GM21447 (cell line): ENCODE measurements at regions not wholly inside any gene's neighbourhood (a gene's known extent, or its start where the extent isn't known, plus 50 kb on each side); places are given as distances from the start of the nearest gene placed in this dataset.

ENCODE experiments used
- ATAC-seq: cut with Tn5 transposase; IDR thresholded peaks from one replicate; pipeline ENCODE4 v1.9.1; 2021; ENCODE audit not compliant: unreplicated experiment

DNA sequence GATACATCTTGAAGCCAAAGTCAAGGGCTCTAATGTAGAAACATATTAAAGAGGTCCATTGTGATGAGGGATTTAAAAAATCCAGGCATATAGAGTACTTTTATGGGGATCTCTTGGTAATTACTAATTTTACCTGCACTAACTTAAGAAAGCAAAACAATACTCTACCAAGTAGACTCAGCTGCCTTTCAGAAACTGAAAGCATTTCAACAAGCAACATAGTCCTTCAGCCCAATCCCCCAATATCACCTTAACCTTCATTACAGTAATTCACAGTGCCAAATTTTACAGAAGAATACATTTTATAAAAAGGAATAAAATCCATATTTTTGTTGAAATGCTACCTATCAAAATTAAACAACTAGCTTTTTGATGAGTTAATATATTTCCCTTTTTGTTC lies 422.9 kb downstream of the DTHD1 start:
- no peak for ATAC-seq

DNA sequence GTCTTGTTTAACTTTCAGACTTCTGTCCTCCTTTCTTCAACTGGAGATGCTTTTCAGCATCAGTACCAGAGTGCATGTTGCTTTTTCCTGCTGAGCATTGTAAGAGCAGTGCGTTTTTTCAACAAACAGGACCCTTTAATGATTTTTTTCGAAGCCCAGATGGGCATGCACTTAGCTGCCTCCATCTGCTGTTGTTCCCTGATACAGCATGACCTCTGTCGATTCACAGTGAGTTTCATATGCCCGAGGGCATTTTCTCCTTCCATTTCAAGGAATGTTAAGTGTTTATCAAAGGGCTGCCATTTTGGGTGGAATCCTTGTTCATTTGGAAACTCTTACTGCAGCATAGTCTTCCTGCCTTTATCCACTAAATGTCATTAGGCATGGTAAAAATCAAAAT lies 428.6 kb downstream of the DTHD1 start:
- ATAC-seq = no peak

DNA sequence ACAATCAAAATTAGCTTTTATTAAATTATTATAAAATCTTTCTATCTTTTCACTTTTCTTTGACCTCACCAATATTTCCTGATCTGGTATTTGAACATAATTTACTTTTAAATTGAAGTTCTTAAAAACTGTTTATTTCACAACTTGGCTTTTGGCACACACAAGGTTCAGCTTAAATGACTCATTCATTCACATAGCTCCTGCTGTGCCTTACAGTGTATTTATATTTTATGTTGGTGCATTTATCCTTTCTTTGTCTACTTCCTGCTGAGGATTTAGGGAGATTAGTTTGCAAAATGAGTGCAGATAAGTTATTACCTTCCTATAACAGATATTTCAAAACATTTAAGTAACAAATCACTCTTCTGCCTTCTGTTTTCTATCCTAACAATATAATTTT lies 430.6 kb downstream of the DTHD1 start:
- no peak for ATAC-seq

DNA sequence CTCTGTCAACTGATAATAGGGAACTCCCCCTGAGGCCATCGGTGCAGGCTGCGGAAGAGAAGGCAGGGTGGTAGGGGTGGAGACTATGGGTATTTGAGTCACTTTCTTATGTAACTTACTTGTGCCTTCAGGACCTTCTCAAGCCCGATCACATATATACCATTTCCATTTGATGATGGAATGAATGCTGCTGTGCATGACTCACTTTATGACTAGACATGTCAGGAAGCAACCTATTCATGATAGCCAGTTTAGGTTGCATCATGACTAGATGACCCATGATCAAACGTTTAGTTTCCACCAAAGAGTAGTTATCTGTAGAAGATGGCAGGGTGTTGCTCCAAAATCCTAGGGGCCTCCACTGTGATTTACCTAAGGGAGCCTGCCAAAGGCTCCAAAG lies 435.5 kb downstream of the DTHD1 start:
- no peak for ATAC-seq

DNA sequence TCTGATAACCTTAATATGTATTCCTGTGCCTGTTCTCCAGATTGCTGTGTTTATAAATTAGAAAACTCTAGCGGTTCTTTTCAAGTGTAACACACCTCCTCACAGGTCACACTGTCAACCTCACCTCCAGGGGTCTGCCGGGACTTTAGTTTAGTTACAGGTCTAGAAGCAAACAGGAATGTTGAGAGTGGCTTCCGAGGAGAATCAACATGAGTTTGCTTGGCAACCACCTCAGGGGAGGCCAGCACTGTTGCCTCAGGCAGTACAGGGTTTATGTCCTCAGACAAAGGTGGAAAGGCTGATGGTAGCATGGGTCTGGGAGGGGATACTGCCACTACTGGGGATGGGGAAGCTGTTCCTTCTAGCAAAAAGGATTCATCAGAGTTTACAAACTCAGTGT lies 438.0 kb downstream of the DTHD1 start:
- ATAC-seq = no peak

DNA sequence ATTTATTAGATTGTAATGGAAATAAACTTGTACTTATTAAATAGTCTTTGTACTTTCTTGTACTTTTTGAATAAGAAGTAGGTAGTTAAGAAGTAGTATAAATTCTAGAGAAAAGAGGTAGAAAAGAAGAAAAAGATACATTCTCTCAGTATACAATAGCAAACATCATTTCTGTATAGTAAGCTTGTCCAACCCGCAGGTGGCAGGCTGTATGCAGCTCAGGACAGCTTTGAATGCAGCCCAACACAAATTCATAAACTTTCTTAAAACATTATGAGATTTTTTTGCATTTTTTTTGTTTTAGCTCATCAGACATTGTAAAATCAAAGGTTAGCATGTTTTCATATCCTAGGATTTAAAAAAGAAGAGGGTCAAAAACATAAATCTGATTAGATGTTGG lies 441.6 kb downstream of the DTHD1 start:
- ATAC-seq = no peak

DNA sequence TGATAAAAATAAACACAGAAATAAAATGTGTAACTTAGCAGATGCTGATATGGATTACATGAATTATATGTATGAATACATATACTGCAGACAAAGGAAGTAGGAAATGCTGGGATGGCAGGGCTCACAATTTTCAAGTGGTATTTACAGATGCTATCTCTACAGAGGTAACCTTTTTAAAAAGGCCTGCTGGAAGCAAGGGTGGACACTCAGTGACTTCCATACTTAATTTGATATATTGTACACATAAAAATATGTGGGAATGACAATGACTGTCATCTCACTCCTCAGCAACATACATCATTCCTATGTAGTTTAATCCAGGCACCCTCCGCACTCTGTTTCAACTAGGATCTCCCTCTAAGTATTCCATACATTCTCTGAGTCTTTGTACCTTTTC lies 452.9 kb downstream of the DTHD1 start:
- ATAC-seq = no peak

DNA sequence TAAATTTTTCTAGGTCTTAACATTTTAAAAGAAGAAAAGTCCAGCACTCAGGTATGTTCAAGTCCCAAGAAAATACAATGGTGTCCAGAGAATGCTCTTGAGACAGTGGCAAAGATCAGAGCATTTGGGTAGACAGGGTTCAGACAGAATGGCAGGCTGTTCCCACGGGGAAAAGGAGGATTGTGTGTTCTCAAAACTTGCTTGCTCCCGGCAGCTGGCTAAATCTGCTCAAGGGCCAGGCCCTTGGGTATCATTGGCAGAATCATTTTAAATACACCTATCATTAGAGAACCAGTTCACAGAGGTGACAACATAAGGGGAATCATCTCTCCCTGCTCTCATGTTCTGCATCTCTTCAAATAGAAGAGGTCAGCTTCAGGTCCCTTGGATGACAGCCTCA lies 456.3 kb downstream of the DTHD1 start:
- ATAC-seq = no peak

DNA sequence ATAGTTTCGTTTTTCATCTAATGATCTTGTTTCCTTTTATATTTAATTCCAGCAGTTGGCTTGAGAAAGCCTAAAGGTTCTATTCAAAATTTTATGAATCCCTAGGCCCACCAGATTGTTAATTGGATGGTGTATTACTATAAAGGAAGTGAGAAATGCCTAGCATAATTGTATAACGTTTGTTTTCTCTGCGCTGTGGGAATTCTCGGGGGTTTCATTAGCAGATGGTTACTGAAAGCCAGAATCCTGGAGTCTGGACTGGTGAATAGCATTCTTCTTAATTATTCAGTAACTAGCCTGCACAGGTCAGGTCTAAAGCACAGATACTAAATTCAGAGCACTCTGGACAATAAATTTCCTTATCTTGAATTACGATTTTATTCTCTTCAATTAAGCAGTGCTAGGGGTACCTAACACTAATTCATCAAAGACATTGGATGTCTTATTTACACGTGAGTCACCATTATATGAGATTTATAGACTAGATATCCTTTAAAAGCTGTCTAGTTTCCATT lies 459.4 kb downstream of the DTHD1 start:
- ATAC-seq = no peak

DNA sequence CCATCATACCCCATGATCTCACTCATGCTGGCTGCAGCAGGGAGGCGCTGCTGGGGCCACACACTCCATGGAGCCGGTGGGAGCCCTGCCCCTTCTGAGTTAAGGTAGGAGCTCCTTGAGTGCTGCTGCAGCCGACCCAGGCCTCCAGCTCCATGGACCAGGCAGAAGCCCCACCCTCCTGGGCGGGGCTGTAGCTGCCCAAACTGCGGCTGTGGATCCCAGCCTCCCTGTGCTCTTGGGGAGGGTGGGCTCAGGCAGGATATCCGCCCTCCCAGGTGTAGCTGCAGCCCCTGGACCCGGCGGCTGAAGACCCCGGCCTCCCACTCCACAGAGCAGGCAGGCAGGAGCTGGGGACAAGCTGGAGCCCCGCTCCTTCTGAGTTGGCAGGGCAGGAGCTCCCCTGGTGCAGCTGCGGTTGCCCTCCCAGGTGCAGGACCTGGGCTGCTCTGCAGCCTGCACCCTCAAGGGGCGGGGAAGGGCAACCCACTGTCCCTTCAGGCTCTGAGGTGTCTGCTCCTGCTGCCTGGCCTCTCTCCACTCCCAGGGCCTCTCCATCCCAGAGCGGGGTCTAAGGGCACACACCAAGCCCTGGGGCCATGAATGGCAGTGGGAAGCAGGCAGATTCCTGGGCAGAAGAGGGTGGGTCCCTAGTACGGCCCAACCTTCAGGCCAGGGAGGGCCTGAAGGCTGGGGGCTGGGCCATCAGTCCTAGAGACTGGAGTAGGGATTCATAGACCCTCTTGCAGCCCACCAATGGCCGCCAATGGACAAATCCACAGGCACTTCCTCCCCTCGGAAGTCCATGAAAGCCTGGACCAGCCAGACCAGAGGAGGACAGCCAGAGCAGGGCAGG lies 466.1 kb downstream of the DTHD1 start:
- ATAC-seq = no peak

DNA sequence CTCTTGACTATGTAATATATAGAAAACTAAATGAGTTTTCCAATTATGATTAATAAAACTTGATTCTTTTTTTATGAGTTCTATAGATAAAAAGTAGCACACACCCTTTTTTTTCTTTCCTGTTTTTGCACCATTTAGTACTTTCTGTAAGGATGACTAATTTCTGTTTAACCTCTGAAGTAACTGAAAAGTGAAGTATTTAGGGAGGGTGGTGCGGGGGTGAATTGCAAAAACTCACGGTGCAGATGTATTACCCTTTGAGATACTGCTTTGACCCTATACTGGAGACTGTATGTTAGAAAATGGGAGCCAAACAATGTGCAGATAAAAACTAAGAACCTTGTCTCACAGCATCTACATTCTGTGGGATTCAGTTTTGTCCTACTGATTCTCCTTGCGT lies 471.6 kb downstream of the DTHD1 start:
- ATAC-seq = no peak

DNA sequence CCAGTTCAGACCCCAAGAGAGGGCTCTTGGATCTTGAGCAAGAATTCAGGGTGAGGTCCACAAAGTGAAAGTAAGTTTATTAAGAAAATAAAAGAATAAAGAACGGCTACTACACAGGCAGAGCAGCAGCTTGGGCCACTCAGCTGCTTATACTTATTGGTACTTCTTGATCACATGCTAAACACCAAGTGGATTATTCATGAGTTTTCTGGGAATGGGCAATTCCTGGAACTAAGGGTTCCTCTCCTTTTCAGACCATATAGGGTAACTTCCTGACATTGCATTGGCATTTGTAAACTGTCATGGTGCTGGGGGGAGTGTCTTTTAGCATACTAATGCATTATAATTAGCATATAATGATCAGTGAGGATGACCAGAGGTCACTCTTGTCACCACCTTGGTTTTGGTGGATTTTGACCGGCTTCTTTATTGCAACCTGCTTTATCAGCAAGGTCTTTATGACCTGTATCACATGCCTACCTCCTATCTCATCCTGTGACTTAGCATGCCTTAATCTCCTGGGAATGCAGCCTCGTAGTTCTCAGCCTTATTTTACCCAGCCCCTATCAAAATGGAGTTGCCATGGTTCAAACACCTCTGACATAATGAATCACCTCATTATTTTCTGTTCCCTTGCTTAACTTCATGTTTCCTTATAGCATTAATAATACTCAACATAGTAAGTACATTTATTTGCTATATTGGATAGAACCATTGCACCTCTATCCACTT lies 476.3 kb downstream of the DTHD1 start:
- ATAC-seq = no peak

DNA sequence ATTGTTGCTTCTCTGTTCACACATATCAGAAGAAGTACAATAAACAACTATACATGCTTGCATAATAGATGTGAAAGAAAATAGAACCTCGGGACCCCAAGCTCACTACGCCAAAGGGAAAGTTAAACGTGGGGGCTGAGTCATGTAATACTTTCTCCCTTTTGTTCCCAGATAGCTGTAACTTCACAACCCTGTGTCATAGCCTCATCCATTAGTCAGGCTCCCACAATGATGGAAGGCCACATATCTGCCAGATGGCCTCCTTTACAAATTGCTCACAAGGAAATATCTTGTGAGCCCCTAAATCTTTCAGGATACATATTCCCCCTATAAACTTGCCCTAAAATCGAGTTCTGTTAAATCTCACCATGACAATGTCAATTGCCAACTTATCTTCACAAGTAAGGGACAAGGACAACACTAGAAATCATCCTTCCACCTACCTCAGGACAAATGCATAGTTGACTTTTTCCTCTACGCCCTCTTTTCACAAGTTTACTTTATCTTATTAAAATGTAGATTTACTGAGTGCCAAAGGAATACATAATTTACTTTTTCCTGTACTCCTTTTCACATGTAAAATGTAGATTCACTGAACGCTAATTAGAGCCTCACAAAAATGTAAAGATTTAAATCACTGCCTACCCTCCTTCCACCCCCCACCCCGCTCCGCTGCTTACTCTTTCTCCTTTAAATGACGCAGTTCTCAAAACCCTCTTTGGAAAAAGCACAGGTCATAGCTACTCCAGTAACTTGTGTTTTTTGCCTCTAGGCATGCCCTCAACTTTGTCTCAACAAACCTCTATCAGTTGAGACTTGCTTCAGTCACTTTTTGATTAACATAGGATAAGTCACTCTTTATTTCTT lies 477.1 kb downstream of the DTHD1 start:
- ATAC-seq = no peak

DNA sequence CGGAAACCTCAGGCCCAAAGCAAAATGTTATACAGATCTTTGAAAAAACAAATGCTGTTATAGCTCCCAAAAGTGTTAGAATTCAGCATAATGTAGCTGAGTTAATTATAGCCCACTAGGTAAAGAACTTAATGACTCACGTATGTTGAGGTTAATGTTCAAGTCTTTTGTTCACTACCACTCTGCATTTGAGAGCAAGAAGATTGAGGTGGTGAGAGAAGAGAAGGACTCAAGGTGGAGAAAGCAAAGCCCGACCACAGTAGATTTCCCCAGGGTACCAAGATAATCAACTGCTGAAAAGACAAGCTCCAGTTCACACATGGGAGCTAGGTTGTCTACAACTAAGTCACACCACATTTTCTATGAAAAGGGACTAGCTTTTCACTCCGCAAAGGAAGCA lies 480.2 kb downstream of the DTHD1 start:
- ATAC-seq = no peak

DNA sequence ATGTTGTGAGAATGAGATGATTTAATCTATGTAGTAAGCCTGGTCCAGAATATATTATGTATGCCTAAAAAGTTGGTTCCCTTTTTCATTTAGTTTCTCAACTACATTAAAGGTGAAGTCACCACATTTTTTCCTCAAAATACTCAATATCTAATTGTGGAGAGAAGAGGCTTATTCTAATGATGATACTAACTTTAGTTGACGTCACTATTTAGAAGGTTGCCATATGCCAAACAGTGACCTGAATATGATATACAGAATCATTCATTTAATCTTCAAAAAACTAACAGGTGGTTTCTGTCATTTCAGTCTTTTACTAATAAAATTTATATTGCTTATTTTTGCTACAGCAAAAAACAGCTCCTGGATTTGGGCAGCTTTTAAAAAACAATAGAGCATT lies 480.7 kb upstream of the NWD2 start:
- ATAC-seq = no peak

DNA sequence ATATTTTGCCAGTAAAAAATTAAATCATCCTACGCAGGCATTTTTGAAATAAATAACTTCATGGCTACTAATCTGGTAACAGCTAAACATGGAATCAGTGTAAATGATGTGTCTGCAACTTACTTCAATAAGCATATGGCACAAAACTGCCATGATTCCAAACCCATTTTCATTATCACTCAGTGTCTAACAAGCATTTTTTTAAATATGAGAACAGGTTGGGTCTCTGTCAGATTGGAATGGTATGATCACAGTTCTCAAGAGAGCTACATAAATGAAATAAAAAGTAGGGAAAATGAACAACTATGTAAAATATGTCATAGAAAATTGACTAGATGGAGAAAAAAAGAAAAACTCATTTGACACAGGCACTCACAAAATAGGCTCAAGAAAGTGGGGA lies 476.9 kb upstream of the NWD2 start:
- no peak for ATAC-seq

DNA sequence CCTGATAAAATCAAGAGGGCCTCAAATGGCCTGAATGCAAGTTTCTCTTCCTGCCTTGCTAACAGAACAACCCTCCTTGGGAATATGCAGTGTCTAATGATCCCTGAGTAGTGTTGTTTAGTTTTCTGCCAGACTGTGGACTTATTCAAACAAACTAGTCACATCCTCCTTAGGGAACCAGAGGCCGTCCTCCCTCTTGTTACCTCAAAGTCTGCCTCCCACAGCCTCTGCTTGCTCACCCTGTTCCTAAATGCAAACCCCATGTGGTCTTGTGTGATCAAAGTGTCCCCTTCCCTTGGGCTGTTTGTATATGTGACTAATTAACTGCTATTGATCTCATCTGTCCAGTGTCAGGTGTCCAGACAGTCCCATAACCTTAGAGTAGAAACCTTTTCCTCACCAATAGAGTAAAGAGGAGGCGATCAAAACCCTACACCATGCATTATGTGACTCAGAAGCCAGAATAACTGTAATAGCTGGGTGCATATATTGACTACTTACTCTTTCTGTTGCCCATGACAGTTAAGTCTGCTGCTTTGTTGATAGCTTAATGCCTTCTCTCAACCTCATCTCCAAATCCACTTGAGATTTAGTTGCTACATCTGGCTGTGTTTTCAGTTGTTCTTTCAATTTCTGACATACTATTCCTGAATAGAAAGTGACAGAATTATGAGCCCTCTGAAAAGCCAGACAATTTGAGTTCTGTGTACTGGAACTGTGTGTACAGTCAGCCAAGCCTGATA lies 473.0 kb upstream of the NWD2 start:
- ATAC-seq = no peak

DNA sequence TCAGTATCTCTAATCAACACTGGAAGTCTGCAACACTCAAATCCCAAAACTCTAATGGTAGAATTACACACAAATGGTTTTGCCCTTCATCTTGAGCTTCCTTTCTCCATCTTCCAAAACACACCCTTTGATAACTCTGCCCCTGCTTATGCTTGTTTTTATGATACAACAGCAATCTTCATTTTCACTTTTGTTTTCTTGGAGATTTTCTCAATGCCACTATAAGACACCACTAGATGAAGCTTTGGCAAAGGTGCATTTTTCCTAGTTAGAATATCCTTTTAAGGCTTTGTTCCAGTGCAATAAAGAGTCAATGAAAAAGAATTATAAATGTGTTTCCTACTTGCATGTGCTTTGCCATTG lies 472.4 kb upstream of the NWD2 start:
- no peak for ATAC-seq

DNA sequence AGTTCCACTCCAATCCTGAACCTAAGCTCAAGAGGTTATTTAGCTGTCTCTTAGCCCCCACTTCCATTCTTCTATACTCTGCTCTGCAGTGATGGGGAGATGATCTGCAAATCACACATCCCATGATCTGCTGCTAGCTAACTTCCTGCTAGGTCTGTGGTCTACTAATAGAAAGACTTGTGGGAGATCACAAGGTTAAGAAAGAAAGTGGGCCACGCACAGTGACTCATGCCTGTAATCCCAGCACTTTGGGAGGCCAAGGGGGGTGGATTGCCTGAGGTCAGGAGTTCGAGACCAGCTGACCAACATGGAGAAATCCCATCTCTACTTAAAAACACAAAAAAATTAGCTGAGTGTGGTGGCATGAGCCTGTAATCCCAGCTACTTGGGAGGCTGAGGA lies 471.1 kb upstream of the NWD2 start:
- ATAC-seq = no peak

DNA sequence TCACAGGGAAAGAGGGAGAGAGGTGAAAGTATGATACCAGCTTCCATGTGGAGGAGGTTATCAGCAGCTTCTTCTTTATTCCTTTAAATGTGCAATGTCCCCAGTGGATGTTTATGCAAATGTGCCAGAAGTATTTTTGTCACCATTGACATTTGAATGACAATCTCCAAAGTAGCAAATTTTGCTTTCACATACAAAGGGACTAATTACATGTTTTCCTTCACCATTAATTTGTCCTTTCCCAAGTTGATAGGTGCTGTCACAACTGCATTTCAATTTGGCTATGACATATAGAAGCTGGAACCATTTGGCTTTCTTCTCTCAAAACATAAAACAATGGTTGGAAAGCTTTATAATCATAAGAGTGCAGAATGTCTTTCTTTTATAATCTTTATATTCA lies 469.0 kb upstream of the NWD2 start:
- ATAC-seq = no peak

DNA sequence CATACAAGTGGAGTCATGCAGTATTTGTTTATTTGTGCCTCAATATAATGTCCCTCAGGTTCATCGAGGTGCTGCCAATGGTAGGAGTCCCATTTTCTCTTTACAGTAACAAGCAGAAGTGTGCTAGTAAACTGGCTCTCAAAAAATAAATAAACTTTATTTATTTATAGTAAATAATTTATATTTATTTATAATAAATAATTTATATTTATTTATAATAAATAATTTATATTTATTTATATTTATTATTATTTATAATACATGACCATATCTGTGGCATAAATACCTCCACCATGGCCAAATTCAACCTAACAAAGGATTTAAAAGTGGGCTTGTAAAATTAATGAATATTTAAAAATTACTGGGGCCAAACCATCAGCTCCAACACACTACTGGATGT lies 464.9 kb upstream of the NWD2 start:
- ATAC-seq = no peak
